H9 (cell line): ENCODE measurements at regions not wholly inside any gene's neighbourhood (a gene's known extent, or its start where the extent isn't known, plus 50 kb on each side); places are given as distances from the start of the nearest gene placed in this dataset.
"Not testable (repeated sequence)": the region's sequence is repeated elsewhere in the genome, so short reads cannot be mapped to it uniquely, and the experiment has no call there.

Experiments
- DNase-seq: peaks from one replicate; pipeline ENCODE4 v3.0.0-alpha.2; 2017
- H2AFZ ChIP-seq: one replicate; pipeline ENCODE4 v1.6.1; 2013; ENCODE audit warnings: mild to moderate bottlenecking, low read length, control low read depth, moderate library complexity
- H2AK5ac ChIP-seq: 2 replicates; pipeline ENCODE4 v1.6.1; 2013; ENCODE audit warnings: low read length, control low read depth, mixed read lengths; ENCODE audit not compliant: insufficient read length
- H2BK120ac ChIP-seq: one replicate; pipeline ENCODE4 v1.6.1; 2013; ENCODE audit warnings: low read depth, mild to moderate bottlenecking, low read length, control low read depth, inconsistent platforms; ENCODE audit not compliant: poor library complexity, severe bottlenecking
- H2BK12ac ChIP-seq: 2 replicates; pipeline ENCODE4 v1.6.1; 2013; ENCODE audit warnings: low read length, control low read depth, mixed read lengths, low read depth; ENCODE audit not compliant: insufficient read length
- H2BK15ac ChIP-seq: 2 replicates; pipeline ENCODE4 v1.6.1; 2013; ENCODE audit warnings: low read depth, low read length, control low read depth
- H2BK20ac ChIP-seq: one replicate; pipeline ENCODE4 v1.6.1; 2013; ENCODE audit warnings: low read depth, mild to moderate bottlenecking, low read length, control low read depth, inconsistent platforms; ENCODE audit not compliant: poor library complexity, severe bottlenecking
- H2BK5ac ChIP-seq: 2 replicates; pipeline ENCODE4 v1.6.1; 2013; ENCODE audit warnings: low read length, control low read depth, mixed read lengths; ENCODE audit not compliant: insufficient read length
- H3K14ac ChIP-seq: 2 replicates; pipeline ENCODE4 v1.6.1; 2013; ENCODE audit warnings: low read length, control low read depth; ENCODE audit not compliant: insufficient read depth
- H3K18ac ChIP-seq: 2 replicates; pipeline ENCODE4 v1.6.1; 2013; ENCODE audit warnings: low read depth, mild to moderate bottlenecking, mixed read lengths, low read length, control low read depth; ENCODE audit not compliant: insufficient read length
- H3K23ac ChIP-seq: 2 replicates; pipeline ENCODE4 v1.6.1; 2013; ENCODE audit warnings: low read length, control low read depth, mixed read lengths, low read depth; ENCODE audit not compliant: insufficient read length
- H3K23me2 ChIP-seq: 2 replicates; pipeline ENCODE4 v1.6.1; 2013; ENCODE audit warnings: low read depth, mild to moderate bottlenecking, mixed read lengths, low read length, control low read depth; ENCODE audit not compliant: insufficient read length, poor library complexity, severe bottlenecking
- H3K27ac ChIP-seq: 2 replicates; pipeline ENCODE4 v1.5.1; 2013; ENCODE audit warnings: low read length, control low read depth, mixed read lengths, low read depth; ENCODE audit not compliant: insufficient read length
- H3K27me3 ChIP-seq: 2 replicates; pipeline ENCODE4 v1.6.1; 2013; ENCODE audit warnings: low read length, control low read depth, inconsistent platforms; ENCODE audit not compliant: insufficient read depth
- H3K4ac ChIP-seq: 2 replicates; pipeline ENCODE4 v1.6.1; 2013; ENCODE audit warnings: low read depth, mild to moderate bottlenecking, control low read depth, inconsistent platforms, low read length, moderate library complexity
- H3K4me1 ChIP-seq: 2 replicates; pipeline ENCODE4 v1.6.1; 2013; ENCODE audit warnings: low read length, control low read depth, inconsistent platforms; ENCODE audit not compliant: insufficient read depth
- H3K4me2 ChIP-seq: 2 replicates; pipeline ENCODE4 v1.6.1; 2013; ENCODE audit warnings: low read length, control low read depth, mixed read lengths; ENCODE audit not compliant: insufficient read length, insufficient read depth
- H3K56ac ChIP-seq: 2 replicates; pipeline ENCODE4 v1.6.1; 2013; ENCODE audit warnings: low read depth, mild to moderate bottlenecking, mixed read lengths, low read length, control low read depth; ENCODE audit not compliant: insufficient read length
- H3K79me1 ChIP-seq: 2 replicates; pipeline ENCODE4 v1.6.1; 2013; ENCODE audit warnings: low read depth, mild to moderate bottlenecking, moderate library complexity, low read length, control low read depth, inconsistent platforms; ENCODE audit not compliant: insufficient read depth, poor library complexity, severe bottlenecking
- H3K79me2 ChIP-seq: 2 replicates; pipeline ENCODE4 v1.6.1; 2013; ENCODE audit warnings: low read length, control low read depth, inconsistent platforms; ENCODE audit not compliant: insufficient read depth
- H3K9ac ChIP-seq: 2 replicates; pipeline ENCODE4 v1.6.1; 2013; ENCODE audit warnings: low read length, control low read depth, mixed read lengths; ENCODE audit not compliant: insufficient read length; ENCODE audit errors: extremely low read depth
- H3K9me3 ChIP-seq: one replicate; pipeline ENCODE4 v1.6.1; 2013; ENCODE audit warnings: low read depth, low read length, inconsistent platforms; ENCODE audit not compliant: control insufficient read depth
- H3T11ph ChIP-seq: one replicate; pipeline ENCODE4 v1.6.1; 2013; ENCODE audit warnings: mild to moderate bottlenecking, low read length, control low read depth, inconsistent platforms
- H4K20me1 ChIP-seq: one replicate; pipeline ENCODE4 v1.6.1; 2013; ENCODE audit not compliant: control insufficient read depth, insufficient read length, insufficient read depth
- H4K5ac ChIP-seq: 2 replicates; pipeline ENCODE4 v1.6.1; 2013; ENCODE audit warnings: low read depth, mild to moderate bottlenecking, mixed read lengths, low read length, control low read depth; ENCODE audit not compliant: insufficient read length
- H4K8ac ChIP-seq: replicated peaks from 2 replicates; pipeline ENCODE4 v1.6.1; 2013; ENCODE audit warnings: low read length, control low read depth, mixed read lengths, low read depth; ENCODE audit not compliant: insufficient read length
- H4K91ac ChIP-seq: 2 replicates; pipeline ENCODE4 v1.6.1; 2013; ENCODE audit warnings: low read depth, mild to moderate bottlenecking, moderate library complexity, mixed read lengths, low read length, control low read depth; ENCODE audit not compliant: insufficient read length
- H3K27ac Mint-ChIP-seq, 3 experiments: 2 replicates in 2 of 3; 3 replicates in 1 of 3; pipeline ENCODE4 v1.8.0; 2020 to 2021; ENCODE audit warnings: mixed read lengths in 3 of 3, mild to moderate bottlenecking in 1 of 3, moderate library complexity in 1 of 3
- H3K27me3 Mint-ChIP-seq: 2 replicates; pipeline ENCODE4 v1.8.0; 2021; ENCODE audit warnings: low read depth, mild to moderate bottlenecking, moderate library complexity, mixed read lengths
- H3K36me3 Mint-ChIP-seq, 3 experiments: 2 replicates in 2 of 3; 3 replicates in 1 of 3; pipeline ENCODE4 v1.8.0; 2020 to 2021; ENCODE audit warnings: low read depth in 3 of 3, mixed read lengths in 3 of 3; ENCODE audit not compliant: insufficient read depth in 1 of 3
- H3K4me1 Mint-ChIP-seq, 2 experiments: 2 replicates each; pipeline ENCODE4 v1.8.0; 2020; ENCODE audit warnings: mixed read lengths in 2 of 2
- H3K4me3 Mint-ChIP-seq, 2 experiments: 2 replicates in 1 of 2; 3 replicates in 1 of 2; pipeline ENCODE4 v1.8.0; 2020 to 2021; ENCODE audit warnings: mild to moderate bottlenecking in 2 of 2, mixed read lengths in 2 of 2, moderate library complexity in 1 of 2
- H3K9me3 Mint-ChIP-seq, 2 experiments: 2 replicates in 1 of 2; 3 replicates in 1 of 2; pipeline ENCODE4 v1.8.0; 2020; ENCODE audit warnings: mild to moderate bottlenecking in 2 of 2, mixed read lengths in 2 of 2, moderate library complexity in 1 of 2
- CTCF ChIP-seq: fragments of 200-600 bp; sonication (generic); conservative IDR thresholded peaks from 3 replicates; pipeline ENCODE4 v1.8.0; 2021; ENCODE audit warnings: antibody characterized with exemption, mild to moderate bottlenecking
- WGBS: extraction: QIAGEN DNeasy Blood & Tissue Kit; methylation state at CpG from one replicate; pipeline ENCODE4 v1.1.7; 2013; ENCODE audit warnings: missing lambda C conversion rate, low lambda C conversion rate, mixed read lengths; ENCODE audit not compliant: insufficient read length; ENCODE audit errors: extremely low coverage; 5-methylcytosine and 5-hydroxymethylcytosine counted together

DNA sequence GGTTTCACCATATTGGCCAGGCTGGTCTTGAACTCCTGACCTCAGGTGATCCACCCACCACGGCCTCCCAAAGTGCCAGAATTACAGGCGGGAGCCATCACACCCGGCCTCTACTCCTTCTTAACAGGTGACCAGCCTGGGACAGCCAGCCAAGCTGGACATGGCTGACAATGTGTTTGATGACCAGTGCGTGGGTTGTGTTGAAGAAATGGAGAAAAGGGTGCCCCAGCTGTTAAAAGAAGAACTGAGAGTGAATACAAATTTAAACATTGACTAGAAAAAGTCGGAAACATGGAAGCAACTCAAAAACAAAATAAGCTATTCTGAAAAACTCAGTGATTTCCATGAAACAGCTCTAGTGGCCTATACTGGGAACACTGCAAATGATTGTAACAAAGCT, 86.5 kb upstream of the CLPB start:
- no peak overlapping the region for H2BK12ac ChIP-seq
- H4K8ac ChIP-seq: no peak overlapping the region
- peaks cover 3 to 7% of the 10 kb centered on the region in 2 experiments; a peak in 3 of 4 replicates for H3K4me1 Mint-ChIP-seq
- no peak overlapping the region for H2BK15ac ChIP-seq
- no peak overlapping the region for H3K4ac ChIP-seq
- H3K4me3 Mint-ChIP-seq: no peak overlapping the region
- H3K4me1 ChIP-seq: no peaks in the 10 kb centered on the region
- WGBS: no CpG with 5 or more reads among the region's 5 CpGs
- H2AFZ ChIP-seq: no peak overlapping the region
- peaks cover 0 to 2% of the 10 kb centered on the region in 2 experiments; a peak in 2 of 5 replicates for H3K9me3 Mint-ChIP-seq
- H3K27me3 Mint-ChIP-seq: peaks cover 5% of the 10 kb centered on the region
- no peak overlapping the region for H3K27ac Mint-ChIP-seq
- DNase-seq: no peak
- no peaks in the 10 kb centered on the region for H3K79me1 ChIP-seq
- H3K4me2 ChIP-seq: no peak overlapping the region
- no peak overlapping the region for H2BK120ac ChIP-seq
- no peaks in the 10 kb centered on the region for H3K9me3 ChIP-seq
- no peak overlapping the region for H3K14ac ChIP-seq
- no peak overlapping the region for H3K9ac ChIP-seq
- H2BK5ac ChIP-seq: no peak overlapping the region
- no peaks in the 10 kb centered on the region for H3K27me3 ChIP-seq
- H4K5ac ChIP-seq: no peak overlapping the region
- no peaks in the 10 kb centered on the region for H3K23me2 ChIP-seq
- no peak overlapping the region for H3K56ac ChIP-seq
- no peaks in the 10 kb centered on the region for H3K79me2 ChIP-seq
- no peak overlapping the region for H4K91ac ChIP-seq
- H2AK5ac ChIP-seq: no peak overlapping the region
- H3K36me3 Mint-ChIP-seq: no peaks in the 10 kb centered on the region
- no peak for TF ChIP-seq CTCF
- H3T11ph ChIP-seq: no peak overlapping the region
- no peak overlapping the region for H3K23ac ChIP-seq
- no peak overlapping the region for H3K18ac ChIP-seq
- no peaks in the 10 kb centered on the region for H4K20me1 ChIP-seq
- H2BK20ac ChIP-seq: no peak overlapping the region
- H3K27ac ChIP-seq: no peak overlapping the region

- not testable (repeated sequence) for H2BK12ac ChIP-seq, H3K23me2 ChIP-seq, H4K5ac ChIP-seq, H3T11ph ChIP-seq, H3K4me3 Mint-ChIP-seq, H3K27ac ChIP-seq, H2AK5ac ChIP-seq, H3K9me3 Mint-ChIP-seq, H2BK20ac ChIP-seq, H4K8ac ChIP-seq, H3K9me3 ChIP-seq, H3K4ac ChIP-seq, H3K36me3 Mint-ChIP-seq, H4K20me1 ChIP-seq, H3K79me1 ChIP-seq, H3K18ac ChIP-seq, H3K27ac Mint-ChIP-seq, DNase-seq, H3K14ac ChIP-seq, H3K23ac ChIP-seq, H3K4me2 ChIP-seq, H3K56ac ChIP-seq, H3K4me1 ChIP-seq, H2BK5ac ChIP-seq, H3K27me3 ChIP-seq, H4K91ac ChIP-seq, H2AFZ ChIP-seq, H3K4me1 Mint-ChIP-seq, H2BK15ac ChIP-seq, H3K9ac ChIP-seq, H2BK120ac ChIP-seq, H3K79me2 ChIP-seq
- peaks cover 10% of the 10 kb centered on the region for H3K27me3 Mint-ChIP-seq
- no CpG with 5 or more reads among the region's 2 CpGs for WGBS
These were observed 85.6 kb upstream of the CLPB start for GRCh38 chr11:72519882-72520281.
